ENCODE measurements at regions not wholly inside any gene's neighbourhood (a gene's known extent, or its start where the extent isn't known, plus 50 kb on each side); places are given as distances from the start of the nearest gene placed in this dataset.

- no peak for DNase-seq
Observed at GRCh38 chr9:88033359-88033702, 59.0 kb upstream of the CDK20 start.

GRCh38 chr9:88028338-88028737 lies 54.0 kb upstream of the CDK20 start:
- no peak for DNase-seq

GRCh38 chr9:88026118-88026479 lies 51.8 kb upstream of the CDK20 start:
- no peak for DNase-seq

GRCh38 chr9:88025411-88026117 lies 51.2 kb upstream of the CDK20 start:
- DNase-seq = no peak

GRCh38 chr9:88024896-88025295 lies 50.6 kb upstream of the CDK20 start:
- peak; percentile 26 to 30 for DNase-seq
